H1 (cell line): ENCODE measurements at regions not wholly inside any gene's neighbourhood (a gene's known extent, or its start where the extent isn't known, plus 50 kb on each side); places are given as distances from the start of the nearest gene placed in this dataset.

Experiments
- CTCF ChIA-PET: fragments of 300-600 bp; sonication (Branson Sonifier 250); formaldehyde crosslinking; loops from one replicate; lab custom pipeline; 2021; ENCODE audit not compliant: partially characterized antibody; lab: Charles Lee
- POLR2A ChIA-PET: fragments of 300-600 bp; sonication (Branson Sonifier 250); formaldehyde crosslinking; loops from one replicate; lab custom pipeline; 2021; ENCODE audit warnings: inconsistent platforms; ENCODE audit not compliant: partially characterized antibody; lab: Charles Lee
- DNase-seq, 2 experiments: peaks; one replicate each; pipeline versions ENCODE4 v3.0.0 to v3.0.0-alpha.2; 2010 to 2022; ENCODE audit warnings: low spot score in 2 of 2, low read depth in 1 of 2, mixed read lengths in 1 of 2
- FAIRE-seq: peaks from 2 replicates; lab custom pipeline; 2011; peaks lifted over from hg19 to GRCh38; lab: Jason Lieb, UNC
- H2AFZ ChIP-seq: 2 replicates; pipeline ENCODE4 v1.8.1; 2012; ENCODE audit warnings: low read length, inconsistent platforms
- H2AK5ac ChIP-seq: 2 replicates; pipeline ENCODE4 v1.6.1; 2013; ENCODE audit warnings: low read depth, low read length
- H2BK120ac ChIP-seq: replicated peaks from 2 replicates; pipeline ENCODE3; 2013; ENCODE audit warnings: low read depth, low read length, inconsistent platforms
- H2BK12ac ChIP-seq: 2 replicates; pipeline ENCODE4 v1.6.1; 2013; ENCODE audit warnings: low read depth, low read length
- H2BK15ac ChIP-seq: 2 replicates; pipeline ENCODE4 v1.6.1; 2013; ENCODE audit warnings: low read length
- H2BK20ac ChIP-seq: 2 replicates; pipeline ENCODE4 v1.6.1; 2013; ENCODE audit warnings: low read length
- H2BK5ac ChIP-seq: 2 replicates; pipeline ENCODE4 v1.6.1; 2013; ENCODE audit warnings: low read depth, low read length
- H3K14ac ChIP-seq: 2 replicates; pipeline ENCODE4 v1.6.1; 2013; ENCODE audit warnings: inconsistent platforms; ENCODE audit not compliant: insufficient read length
- H3K18ac ChIP-seq: 2 replicates; pipeline ENCODE4 v1.6.1; 2013; ENCODE audit warnings: low read length; ENCODE audit errors: extremely low read depth
- H3K23ac ChIP-seq: 2 replicates; pipeline ENCODE4 v1.6.1; 2013; ENCODE audit warnings: inconsistent platforms; ENCODE audit not compliant: insufficient read length
- H3K23me2 ChIP-seq: 2 replicates; pipeline ENCODE4 v1.6.1; 2013; ENCODE audit warnings: low read depth, low read length
- H3K27ac ChIP-seq: 2 replicates; pipeline ENCODE4 v1.6.1; 2011; ENCODE audit warnings: low read depth, low read length, inconsistent platforms
- H3K27me3 ChIP-seq, 4 experiments: replicated peaks in 1 of 4; 1 replicate in 1 of 4; 2 replicates in 3 of 4; pipeline versions ENCODE4 v1.6.1 to v1.8.1; 2011 to 2013; ENCODE audit warnings: low read length in 3 of 4, mild to moderate bottlenecking in 3 of 4, inconsistent platforms in 2 of 4, mixed read lengths in 2 of 4, moderate library complexity in 1 of 4; ENCODE audit not compliant: control insufficient read depth in 3 of 4, insufficient read depth in 3 of 4; ENCODE audit errors: extremely low read depth in 1 of 4
- H3K36me3 ChIP-seq, 4 experiments: 2 replicates each; pipeline versions ENCODE4 v1.6.1 to v1.8.1; 2011 to 2013; ENCODE audit warnings: mild to moderate bottlenecking in 4 of 4, low read length in 3 of 4, moderate library complexity in 2 of 4, control low read depth in 1 of 4, inconsistent platforms in 1 of 4; ENCODE audit not compliant: insufficient read depth in 4 of 4, control insufficient read depth in 2 of 4
- H3K4ac ChIP-seq: replicated peaks from 2 replicates; pipeline ENCODE3; 2013; ENCODE audit warnings: low read length, low read depth, mixed read lengths, inconsistent platforms; ENCODE audit not compliant: insufficient read length
- H3K4me1 ChIP-seq, 4 experiments: replicated peaks in 1 of 4; 1 replicate in 1 of 4; 2 replicates in 3 of 4; pipeline versions ENCODE4 v1.6.1 to v1.8.1; 2011 to 2013; ENCODE audit warnings: low read length in 3 of 4, inconsistent platforms in 2 of 4, mixed read lengths in 1 of 4; ENCODE audit not compliant: insufficient read depth in 4 of 4, control insufficient read depth in 3 of 4
- H3K4me2 ChIP-seq, 2 experiments: 2 replicates each; pipeline versions ENCODE4 v1.6.1 to v1.8.1; 2011 to 2013; ENCODE audit warnings: low read depth in 2 of 2, low read length in 2 of 2, control low read depth in 1 of 2, inconsistent platforms in 1 of 2, mild to moderate bottlenecking in 1 of 2; ENCODE audit not compliant: insufficient read depth in 1 of 2
- H3K4me3 ChIP-seq, 4 experiments: fragments of 200-600, 300-600 bp in 1 of 4; sonication (generic), shearing (Covaris generic), sonication (Bioruptor Twin) in 1 of 4; 2 replicates each; pipeline versions ENCODE4 v1.5.1 to v1.8.1; 2011 to 2016; ENCODE audit warnings: low read length in 4 of 4, low read depth in 3 of 4, control low read depth in 2 of 4, inconsistent platforms in 2 of 4, mild to moderate bottlenecking in 2 of 4, mixed read lengths in 1 of 4, moderate library complexity in 1 of 4; ENCODE audit not compliant: insufficient read depth in 2 of 4; ENCODE audit errors: extremely low read depth in 1 of 4
- H3K56ac ChIP-seq: replicated peaks from 2 replicates; pipeline ENCODE3; 2013; ENCODE audit warnings: low read depth, mild to moderate bottlenecking, mixed read lengths, low read length, inconsistent platforms; ENCODE audit not compliant: insufficient read length
- H3K79me1 ChIP-seq: 2 replicates; pipeline ENCODE4 v1.6.1; 2013; ENCODE audit warnings: low read depth, low read length, control low read depth
- H3K79me2 ChIP-seq, 2 experiments: 2 replicates each; pipeline versions ENCODE4 v1.6.1 to v1.8.1; 2012 to 2013; ENCODE audit warnings: low read length in 2 of 2, mild to moderate bottlenecking in 2 of 2, inconsistent platforms in 1 of 2; ENCODE audit not compliant: insufficient read depth in 2 of 2, control insufficient read depth in 1 of 2
- H3K9ac ChIP-seq, 4 experiments: replicated peaks in 1 of 4; 1 replicate in 1 of 4; 2 replicates in 3 of 4; pipeline versions ENCODE4 v1.6.1 to v1.8.1; 2011 to 2013; ENCODE audit warnings: low read depth in 3 of 4, low read length in 3 of 4, control low read depth in 2 of 4, mild to moderate bottlenecking in 2 of 4, moderate library complexity in 2 of 4, inconsistent platforms in 1 of 4; ENCODE audit errors: extremely low read depth in 1 of 4
- H3K9me3 ChIP-seq, 2 experiments: 2 replicates each; pipeline versions ENCODE4 v1.6.1 to v1.8.1; 2012 to 2013; ENCODE audit warnings: mild to moderate bottlenecking in 2 of 2, moderate library complexity in 2 of 2, control low read depth in 1 of 2, inconsistent platforms in 1 of 2, low read depth in 1 of 2, low read length in 1 of 2, mixed read lengths in 1 of 2; ENCODE audit not compliant: insufficient read depth in 2 of 2
- H4K20me1 ChIP-seq, 2 experiments: replicated peaks in 1 of 2; 2 replicates each; pipeline versions ENCODE3 to v1.8.1; 2011 to 2013; ENCODE audit warnings: inconsistent platforms in 2 of 2, low read length in 2 of 2, mild to moderate bottlenecking in 1 of 2; ENCODE audit not compliant: insufficient read depth in 2 of 2, control insufficient read depth in 1 of 2
- H4K5ac ChIP-seq: 2 replicates; pipeline ENCODE4 v1.6.1; 2013; ENCODE audit warnings: low read length, low read depth, mixed read lengths, inconsistent platforms; ENCODE audit not compliant: insufficient read length
- H4K8ac ChIP-seq: 2 replicates; pipeline ENCODE4 v1.8.0; 2013; ENCODE audit warnings: mild to moderate bottlenecking, moderate library complexity, low read length, inconsistent platforms; ENCODE audit not compliant: insufficient read depth; ENCODE audit errors: extremely low read depth
- H4K91ac ChIP-seq: replicated peaks from 2 replicates; pipeline ENCODE3; 2013; ENCODE audit warnings: low read length, mixed read lengths, inconsistent platforms; ENCODE audit not compliant: insufficient read length
- EZH2 ChIP-seq: fragments of 200-600 bp; sonication (generic); IDR thresholded peaks from 2 replicates; pipeline ENCODE4 v1.7.1; 2012; ENCODE audit warnings: low read depth, mild to moderate bottlenecking, moderate library complexity, low read length, inconsistent platforms; ENCODE audit not compliant: severe bottlenecking
- KDM1A ChIP-seq: fragments of 200-600, 300-600 bp; sonication (generic); IDR thresholded peaks from 2 replicates; pipeline ENCODE4 v1.7.1; 2016; ENCODE audit warnings: mild to moderate bottlenecking, low read length, borderline replicate concordance
- MAFK ChIP-seq: IDR thresholded peaks from 2 replicates; pipeline ENCODE4 v1.6.1; 2012; ENCODE audit warnings: low read depth, mild to moderate bottlenecking, improper control_type of control experiment, low read length
- NANOG ChIP-seq: IDR thresholded peaks from 2 replicates; pipeline ENCODE4 v1.6.1; 2011; ENCODE audit warnings: low read length, low read depth, mild to moderate bottlenecking, inconsistent platforms; ENCODE audit not compliant: insufficient read depth, poor library complexity, severe bottlenecking
- RAD21 ChIP-seq, 2 experiments: IDR thresholded peaks in 1 of 2; conservative IDR thresholded peaks in 1 of 2; 2 replicates each; pipeline ENCODE4 v1.6.1; 2011; ENCODE audit warnings: low read depth in 2 of 2, low read length in 2 of 2, improper control_type of control experiment in 1 of 2, inconsistent platforms in 1 of 2, mild to moderate bottlenecking in 1 of 2, moderate library complexity in 1 of 2
- SP1 ChIP-seq: IDR thresholded peaks from 2 replicates; pipeline ENCODE4 v1.6.1; 2011; ENCODE audit warnings: low read depth, low read length
- SUZ12 ChIP-seq: fragments of 200-600 bp; sonication (generic); IDR thresholded peaks from 2 replicates; pipeline ENCODE4 v1.6.1; 2012; ENCODE audit warnings: mild to moderate bottlenecking, inconsistent platforms, low read length, moderate library complexity, mixed read lengths
- USF2 ChIP-seq: IDR thresholded peaks from 2 replicates; pipeline ENCODE4 v1.6.1; 2011; ENCODE audit warnings: low read length, improper control_type of control experiment
- YY1 ChIP-seq: IDR thresholded peaks from 2 replicates; pipeline ENCODE4 v1.6.1; 2011; ENCODE audit warnings: low read depth, mild to moderate bottlenecking, low read length
- WGBS, 2 experiments: shearing (Covaris generic) in 1 of 2; methylation state at CpG; one replicate each; pipeline versions ENCODE4 v1.1.6 to v1.1.7; 2013 to 2015; ENCODE audit warnings: low lambda C conversion rate in 2 of 2, mixed read lengths in 2 of 2, inconsistent platforms in 1 of 2, low coverage in 1 of 2, missing lambda C conversion rate in 1 of 2; ENCODE audit not compliant: insufficient replicate concordance in 2 of 2, insufficient coverage in 1 of 2, insufficient read length in 1 of 2; ENCODE audit errors: extremely low coverage in 1 of 2, missing lambda C conversion rate in 1 of 2; 5-methylcytosine and 5-hydroxymethylcytosine counted together
- TF ChIP-seq, protein P1 (sequence below), 3 experiments: IDR thresholded peaks; 1 replicate in 2 of 3; 2 replicates in 1 of 3; pipeline versions ENCODE4 v1.5.1 to v1.6.1; 2011; ENCODE audit warnings: low read length in 3 of 3, mild to moderate bottlenecking in 3 of 3, inconsistent platforms in 2 of 3, low read depth in 1 of 3, moderate library complexity in 1 of 3; ENCODE audit not compliant: insufficient read depth in 1 of 3; ENCODE audit errors: control extremely low read depth in 1 of 3

- Histone ChIP-seq H2AK5ac (no peak overlapping the region), H3K23ac (no peak overlapping the region), H3K27ac (no peak overlapping the region), H3K79me2 (no peaks in the 10 kb centered on the region), H3K4me1 (no peaks in the 10 kb centered on the region), H2AFZ (no peak overlapping the region), H2BK20ac (no peak overlapping the region), H4K20me1 (peaks cover 0 to 1% of the 10 kb centered on the region in 2 experiments), H3K4me3 (no peak overlapping the region), H3K56ac (no peak overlapping the region), H3K9me3 (no peaks in the 10 kb centered on the region), H3K4ac (no peak overlapping the region), H3K23me2 (no peaks in the 10 kb centered on the region), H3K9ac (peak overlapping the region in 1 of 4 experiments; percentile 5; a peak in 1 of 7 replicates), H3K79me1 (no peaks in the 10 kb centered on the region), H2BK15ac (no peak overlapping the region), H2BK120ac (no peak overlapping the region), H3K4me2 (no peak overlapping the region), H4K8ac (no peak overlapping the region), H3K27me3 (no peaks in the 10 kb centered on the region), H3K36me3 (no peaks in the 10 kb centered on the region; a peak in 1 of 8 replicates), H4K91ac (no peak overlapping the region), H3K14ac (no peak overlapping the region), H2BK12ac (no peak overlapping the region), H2BK5ac (no peak overlapping the region), H4K5ac (no peak overlapping the region), H3K18ac (no peak overlapping the region)
- DNase-seq = no peak
- POLR2A ChIA-PET = no interaction called here
- 95% methylated on average over 1 of the region's 1 CpG; no CpG with 5 or more reads in 1 of the 2 experiments for WGBS, 2 experiments
- FAIRE-seq = no peak
- CTCF ChIA-PET = interaction anchor here (0.6 kb wide), 1 partner anchor 15 kb away, joined by 3 read pairs; no protein-coding TSS in a partner anchor
- TF ChIP-seq, protein P1, sequence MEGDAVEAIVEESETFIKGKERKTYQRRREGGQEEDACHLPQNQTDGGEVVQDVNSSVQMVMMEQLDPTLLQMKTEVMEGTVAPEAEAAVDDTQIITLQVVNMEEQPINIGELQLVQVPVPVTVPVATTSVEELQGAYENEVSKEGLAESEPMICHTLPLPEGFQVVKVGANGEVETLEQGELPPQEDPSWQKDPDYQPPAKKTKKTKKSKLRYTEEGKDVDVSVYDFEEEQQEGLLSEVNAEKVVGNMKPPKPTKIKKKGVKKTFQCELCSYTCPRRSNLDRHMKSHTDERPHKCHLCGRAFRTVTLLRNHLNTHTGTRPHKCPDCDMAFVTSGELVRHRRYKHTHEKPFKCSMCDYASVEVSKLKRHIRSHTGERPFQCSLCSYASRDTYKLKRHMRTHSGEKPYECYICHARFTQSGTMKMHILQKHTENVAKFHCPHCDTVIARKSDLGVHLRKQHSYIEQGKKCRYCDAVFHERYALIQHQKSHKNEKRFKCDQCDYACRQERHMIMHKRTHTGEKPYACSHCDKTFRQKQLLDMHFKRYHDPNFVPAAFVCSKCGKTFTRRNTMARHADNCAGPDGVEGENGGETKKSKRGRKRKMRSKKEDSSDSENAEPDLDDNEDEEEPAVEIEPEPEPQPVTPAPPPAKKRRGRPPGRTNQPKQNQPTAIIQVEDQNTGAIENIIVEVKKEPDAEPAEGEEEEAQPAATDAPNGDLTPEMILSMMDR (IDR thresholded peaks at IDR 0.05; ENCODE audit: control extremely low read depth in 1 of 3, insufficient read depth in 1 of 3, low read depth in 1 of 3, low read length in 3 of 3) = no peak
- TF ChIP-seq RAD21 (IDR thresholded peaks at IDR 0.05 in 1 of 2, conservative IDR thresholded peaks at IDR 0.05 in 1 of 2; ENCODE audit: low read depth in 2 of 2, low read length in 2 of 2) (no peak), SP1 (no peak), NANOG (no peak), KDM1A (no peak), EZH2 (no peak), SUZ12 (no peak), USF2 (no peak), YY1 (no peak), MAFK (no peak)
Observed at GRCh38 chr1:245001252-245001651, 136.9 kb upstream of the HNRNPU start.
